ENCODE measurements at regions not wholly inside any gene's neighbourhood (a gene's known extent, or its start where the extent isn't known, plus 50 kb on each side); places are given as distances from the start of the nearest gene placed in this dataset.

DNA sequence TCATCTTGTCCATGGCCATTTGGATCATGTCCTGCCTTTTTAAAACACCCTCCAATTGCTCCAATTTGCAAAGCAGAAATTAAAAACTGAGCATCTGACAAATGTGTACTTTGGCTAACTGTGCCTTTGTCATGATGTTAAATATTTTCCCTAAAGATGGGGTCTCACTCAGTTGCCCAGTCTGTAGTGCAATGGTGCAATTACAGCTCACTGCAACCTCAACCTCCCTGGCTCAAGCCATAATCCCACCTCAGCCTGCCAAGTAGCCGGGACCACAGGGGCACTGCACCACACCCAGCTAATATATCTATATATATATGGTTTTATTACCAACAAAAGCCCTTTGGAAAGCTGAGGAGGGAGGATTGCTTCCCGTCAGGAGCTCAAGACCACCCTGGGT lies 782.7 kb downstream of the UQCRFS1 start:
- intact Hi-C loops (cut with DNase I): no loop called here
- WGBS (ENCODE audit: insufficient coverage, low coverage, low lambda C conversion rate, missing lambda C conversion rate): 59% methylated on average over 2 of the region's 2 CpGs
- no peak for TF ChIP-seq POLR2A (IDR thresholded peaks at IDR 0.05)
- TF ChIP-seq, protein P1, sequence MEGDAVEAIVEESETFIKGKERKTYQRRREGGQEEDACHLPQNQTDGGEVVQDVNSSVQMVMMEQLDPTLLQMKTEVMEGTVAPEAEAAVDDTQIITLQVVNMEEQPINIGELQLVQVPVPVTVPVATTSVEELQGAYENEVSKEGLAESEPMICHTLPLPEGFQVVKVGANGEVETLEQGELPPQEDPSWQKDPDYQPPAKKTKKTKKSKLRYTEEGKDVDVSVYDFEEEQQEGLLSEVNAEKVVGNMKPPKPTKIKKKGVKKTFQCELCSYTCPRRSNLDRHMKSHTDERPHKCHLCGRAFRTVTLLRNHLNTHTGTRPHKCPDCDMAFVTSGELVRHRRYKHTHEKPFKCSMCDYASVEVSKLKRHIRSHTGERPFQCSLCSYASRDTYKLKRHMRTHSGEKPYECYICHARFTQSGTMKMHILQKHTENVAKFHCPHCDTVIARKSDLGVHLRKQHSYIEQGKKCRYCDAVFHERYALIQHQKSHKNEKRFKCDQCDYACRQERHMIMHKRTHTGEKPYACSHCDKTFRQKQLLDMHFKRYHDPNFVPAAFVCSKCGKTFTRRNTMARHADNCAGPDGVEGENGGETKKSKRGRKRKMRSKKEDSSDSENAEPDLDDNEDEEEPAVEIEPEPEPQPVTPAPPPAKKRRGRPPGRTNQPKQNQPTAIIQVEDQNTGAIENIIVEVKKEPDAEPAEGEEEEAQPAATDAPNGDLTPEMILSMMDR (IDR thresholded peaks at IDR 0.05): no peak
- Histone ChIP-seq H3K27me3 (no peaks in the 10 kb centered on the region), H3K27ac (no peak overlapping the region), H3K9me3 (no peaks in the 10 kb centered on the region), H3K36me3 (no peaks in the 10 kb centered on the region), H3K4me3 (no peak overlapping the region), H3K4me1 (no peaks in the 10 kb centered on the region)
- ATAC-seq: no peak
- DNase-seq: no peak

DNA sequence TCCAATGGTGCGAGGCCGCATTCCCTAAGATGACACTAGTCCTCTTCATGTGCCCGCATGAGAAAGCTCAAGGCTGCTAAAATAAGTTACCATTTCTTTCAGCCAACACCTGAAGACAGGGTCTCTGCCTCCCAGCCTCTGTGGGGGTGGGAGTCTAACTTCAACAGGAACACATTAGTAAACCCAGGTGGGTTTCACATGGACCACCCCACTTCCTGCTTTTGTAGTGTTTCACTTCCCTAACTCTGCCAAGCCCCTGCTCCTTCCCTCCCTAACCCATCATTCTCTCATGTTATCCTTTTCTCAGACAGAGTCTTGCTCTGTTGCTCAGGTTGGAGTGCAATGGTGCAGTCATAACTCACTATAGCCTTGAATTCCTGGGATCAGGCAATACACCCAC lies 783.6 kb downstream of the UQCRFS1 start:
- no peaks in the 10 kb centered on the region for H3K27me3 ChIP-seq
- intact Hi-C loops (cut with DNase I): no loop called here
- no peaks in the 10 kb centered on the region for H3K4me1 ChIP-seq
- no peak for DNase-seq
- H3K9me3 ChIP-seq: no peaks in the 10 kb centered on the region
- H3K36me3 ChIP-seq: no peaks in the 10 kb centered on the region
- H3K27ac ChIP-seq: no peak overlapping the region
- 83% methylated on average over 3 of the region's 3 CpGs for WGBS (ENCODE audit: insufficient coverage, low coverage, low lambda C conversion rate, missing lambda C conversion rate)
- no peak for ATAC-seq
- TF ChIP-seq, protein P1 (IDR thresholded peaks at IDR 0.05): no peak
- no peak for TF ChIP-seq POLR2A (IDR thresholded peaks at IDR 0.05)
- H3K4me3 ChIP-seq: no peak overlapping the region

DNA sequence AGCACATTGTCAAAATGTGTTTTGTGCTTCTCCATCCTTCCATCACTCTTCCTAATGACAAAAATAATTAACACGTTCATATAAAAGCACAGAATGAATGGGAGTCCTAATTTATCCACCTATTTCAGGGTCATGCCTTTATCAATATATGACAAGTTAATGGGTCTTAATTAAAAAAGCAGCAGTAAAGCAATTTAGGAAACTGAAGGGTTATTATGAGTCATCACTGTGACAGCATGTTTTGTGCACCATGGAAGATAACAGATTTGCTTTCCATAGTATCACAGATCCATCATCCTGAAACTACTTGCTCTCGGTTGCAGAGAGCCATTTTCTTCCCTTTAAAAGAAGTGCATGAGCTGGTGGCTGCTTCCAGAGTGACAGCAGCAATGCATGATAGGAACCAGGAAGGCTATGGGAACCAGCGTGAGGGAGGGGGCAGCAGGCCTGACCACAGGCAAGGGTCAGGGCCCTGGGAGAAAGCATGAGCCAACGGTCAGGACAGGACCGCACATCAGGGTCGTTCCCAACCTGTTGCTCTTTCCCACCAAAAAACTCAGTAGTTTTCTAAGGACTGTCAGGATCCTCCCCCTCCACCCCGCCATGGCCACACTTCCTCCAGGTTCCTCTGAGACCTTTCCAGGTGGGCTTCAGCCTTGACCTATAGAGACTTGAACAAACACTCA lies 784.1 kb downstream of the UQCRFS1 start:
- intact Hi-C loops (cut with DNase I): no loop called here
- WGBS (ENCODE audit: insufficient coverage, low coverage, low lambda C conversion rate, missing lambda C conversion rate): 49% methylated on average over 6 of the region's 7 CpGs

DNA sequence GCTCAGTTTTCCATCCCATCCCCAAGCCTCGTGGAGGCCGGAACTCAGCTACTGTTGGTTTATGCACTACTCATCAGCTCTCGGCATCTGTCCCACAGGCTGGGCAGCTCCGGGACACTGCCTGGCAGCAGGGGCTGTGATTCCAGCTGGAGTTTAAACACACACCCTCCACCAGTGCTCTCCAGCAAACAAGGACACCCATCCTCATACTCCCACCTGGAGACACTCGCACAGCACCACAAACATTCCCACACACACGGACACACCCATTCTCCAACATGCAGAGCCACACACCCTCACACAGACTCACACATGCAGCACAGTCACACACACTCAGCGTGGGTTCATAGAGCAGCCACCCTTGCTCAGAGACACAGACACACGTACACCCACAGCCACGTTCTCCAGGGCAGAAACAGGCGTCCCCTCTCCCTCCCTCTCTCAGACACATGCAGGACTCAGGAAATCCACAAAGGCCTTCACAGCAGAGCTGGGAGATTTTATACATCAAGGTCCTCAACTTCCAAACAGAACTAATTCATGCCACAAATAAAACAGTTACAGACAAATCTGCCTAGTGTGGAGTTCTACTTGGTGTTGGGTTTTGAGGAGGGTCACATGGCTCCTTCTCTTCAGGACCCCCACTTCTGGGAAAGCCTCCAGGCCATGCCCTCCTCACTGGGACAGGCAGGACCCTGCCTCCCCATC lies 785.4 kb downstream of the UQCRFS1 start:
- Histone ChIP-seq H3K27me3 (no peaks in the 10 kb centered on the region), H3K4me3 (no peak overlapping the region), H3K9me3 (no peaks in the 10 kb centered on the region), H3K4me1 (no peaks in the 10 kb centered on the region), H3K36me3 (no peaks in the 10 kb centered on the region), H3K27ac (no peak overlapping the region)
- ATAC-seq (no peak), DNase-seq (no peak)
- TF ChIP-seq POLR2A (IDR thresholded peaks at IDR 0.05): no peak
- TF ChIP-seq, protein P1 (IDR thresholded peaks at IDR 0.05): no peak
- intact Hi-C loops (cut with DNase I): no loop called here
- 43% methylated on average over 8 of the region's 10 CpGs for WGBS (ENCODE audit: insufficient coverage, low coverage, low lambda C conversion rate, missing lambda C conversion rate)

More for the DNA sequence above, 784.1 kb downstream of the UQCRFS1 start:
- ATAC-seq (no peak), DNase-seq (no peak)
- H3K27ac ChIP-seq: no peak overlapping the region
- H3K4me3 ChIP-seq: no peak overlapping the region
- TF ChIP-seq POLR2A (IDR thresholded peaks at IDR 0.05): no peak
- TF ChIP-seq, protein P1 (IDR thresholded peaks at IDR 0.05): no peak
- H3K9me3 ChIP-seq: no peaks in the 10 kb centered on the region
- no peaks in the 10 kb centered on the region for H3K27me3 ChIP-seq
- H3K4me1 ChIP-seq: no peaks in the 10 kb centered on the region
- H3K36me3 ChIP-seq: no peaks in the 10 kb centered on the region
